ENCODE measurements at regions not wholly inside any gene's neighbourhood (a gene's known extent, or its start where the extent isn't known, plus 50 kb on each side); places are given as distances from the start of the nearest gene placed in this dataset.

DNA sequence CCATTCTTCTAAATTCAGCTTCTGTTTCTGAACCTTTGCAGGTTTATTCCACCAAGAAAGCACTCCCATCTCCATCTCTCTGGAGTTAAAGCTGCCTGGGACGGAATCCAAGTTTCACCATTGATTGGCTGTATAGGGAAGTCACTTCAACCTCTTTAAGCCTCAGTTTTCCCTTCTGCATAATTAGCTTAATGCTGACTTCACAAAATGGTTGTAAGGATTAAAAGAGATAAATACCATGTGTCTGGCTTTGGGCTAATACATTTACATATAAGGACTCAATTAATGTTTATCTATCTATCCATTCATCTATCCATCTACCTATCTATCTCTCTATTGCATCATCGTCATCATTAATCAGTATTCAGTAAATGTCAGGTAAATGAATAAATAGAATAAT is 629.6 kb upstream of the MGMT start:
- TF ChIP-seq, protein P1, sequence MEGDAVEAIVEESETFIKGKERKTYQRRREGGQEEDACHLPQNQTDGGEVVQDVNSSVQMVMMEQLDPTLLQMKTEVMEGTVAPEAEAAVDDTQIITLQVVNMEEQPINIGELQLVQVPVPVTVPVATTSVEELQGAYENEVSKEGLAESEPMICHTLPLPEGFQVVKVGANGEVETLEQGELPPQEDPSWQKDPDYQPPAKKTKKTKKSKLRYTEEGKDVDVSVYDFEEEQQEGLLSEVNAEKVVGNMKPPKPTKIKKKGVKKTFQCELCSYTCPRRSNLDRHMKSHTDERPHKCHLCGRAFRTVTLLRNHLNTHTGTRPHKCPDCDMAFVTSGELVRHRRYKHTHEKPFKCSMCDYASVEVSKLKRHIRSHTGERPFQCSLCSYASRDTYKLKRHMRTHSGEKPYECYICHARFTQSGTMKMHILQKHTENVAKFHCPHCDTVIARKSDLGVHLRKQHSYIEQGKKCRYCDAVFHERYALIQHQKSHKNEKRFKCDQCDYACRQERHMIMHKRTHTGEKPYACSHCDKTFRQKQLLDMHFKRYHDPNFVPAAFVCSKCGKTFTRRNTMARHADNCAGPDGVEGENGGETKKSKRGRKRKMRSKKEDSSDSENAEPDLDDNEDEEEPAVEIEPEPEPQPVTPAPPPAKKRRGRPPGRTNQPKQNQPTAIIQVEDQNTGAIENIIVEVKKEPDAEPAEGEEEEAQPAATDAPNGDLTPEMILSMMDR (IDR thresholded peaks at IDR 0.05; ENCODE audit: low read depth, low read length, poor library complexity, severe bottlenecking) = no peak
- TF ChIP-seq EZH2phosphoT487 (IDR thresholded peaks at IDR 0.05; ENCODE audit: borderline replicate concordance, low read length) = no peak
- no peaks in the 10 kb centered on the region for H3K4me1 ChIP-seq (ENCODE audit: control insufficient read depth, low read length)
- no peaks in the 10 kb centered on the region for H3K79me2 ChIP-seq (ENCODE audit: control insufficient read depth, low read length)
- no peaks in the 10 kb centered on the region for H3K9me3 ChIP-seq (ENCODE audit: control insufficient read depth, insufficient read depth, low read length)
- H3K4me3 ChIP-seq (ENCODE audit: low read length) = no peak overlapping the region
- no peaks in the 10 kb centered on the region for H3K27me3 ChIP-seq (ENCODE audit: control insufficient read depth, low read length)
- H3K4me2 ChIP-seq (ENCODE audit: low read length) = no peak overlapping the region
- no peaks in the 10 kb centered on the region for H4K20me1 ChIP-seq (ENCODE audit: control insufficient read depth, insufficient read depth, low read depth, low read length)
- no peak overlapping the region for H3K27ac ChIP-seq (ENCODE audit: low read depth, low read length)
- H3F3A ChIP-seq (ENCODE audit: control insufficient read depth, insufficient read depth) = no peaks in the 10 kb centered on the region
- H3K36me3 ChIP-seq (ENCODE audit: control insufficient read depth, low read length) = no peaks in the 10 kb centered on the region
- no peaks in the 10 kb centered on the region for H3K9me2 ChIP-seq (replicated peaks; ENCODE audit: control insufficient read depth, low read length)

DNA sequence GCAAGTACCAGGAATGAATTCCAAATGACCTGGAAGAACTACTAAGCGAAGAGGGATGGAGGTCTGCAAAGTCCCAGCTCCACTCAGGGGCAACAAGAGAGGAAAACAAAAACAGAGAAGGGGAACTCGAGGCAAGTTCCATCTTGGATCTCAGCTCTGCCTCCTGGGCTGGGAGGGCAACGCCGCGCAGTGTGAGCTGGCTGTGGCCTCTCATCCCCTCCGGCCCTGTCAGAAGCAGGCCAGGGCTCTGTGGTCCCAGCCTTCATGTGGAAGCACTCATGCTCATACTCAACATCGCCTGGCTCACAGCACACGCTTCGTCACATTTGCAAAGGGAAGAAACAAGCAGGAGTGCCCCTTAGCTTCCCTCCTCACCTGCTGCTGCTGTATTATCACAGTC is 627.9 kb upstream of the MGMT start:
- Histone ChIP-seq H3K27ac (ENCODE audit: low read depth, low read length) (no peak overlapping the region), H3K27me3 (ENCODE audit: control insufficient read depth, low read length) (no peaks in the 10 kb centered on the region), H4K20me1 (ENCODE audit: control insufficient read depth, insufficient read depth, low read depth, low read length) (no peaks in the 10 kb centered on the region), H3K4me2 (ENCODE audit: low read length) (no peak overlapping the region), H3K4me3 (ENCODE audit: low read length) (no peak overlapping the region), H3K9me2 (replicated peaks; ENCODE audit: control insufficient read depth, low read length) (no peaks in the 10 kb centered on the region), H3K9me3 (ENCODE audit: control insufficient read depth, insufficient read depth, low read length) (no peaks in the 10 kb centered on the region), H3K36me3 (ENCODE audit: control insufficient read depth, low read length) (no peaks in the 10 kb centered on the region), H3F3A (ENCODE audit: control insufficient read depth, insufficient read depth) (no peaks in the 10 kb centered on the region), H3K79me2 (ENCODE audit: control insufficient read depth, low read length) (no peaks in the 10 kb centered on the region), H3K4me1 (ENCODE audit: control insufficient read depth, low read length) (no peaks in the 10 kb centered on the region)
- TF ChIP-seq, protein P1 (IDR thresholded peaks at IDR 0.05; ENCODE audit: low read depth, low read length, poor library complexity, severe bottlenecking) = no peak
- TF ChIP-seq EZH2phosphoT487 (IDR thresholded peaks at IDR 0.05; ENCODE audit: borderline replicate concordance, low read length) = no peak

DNA sequence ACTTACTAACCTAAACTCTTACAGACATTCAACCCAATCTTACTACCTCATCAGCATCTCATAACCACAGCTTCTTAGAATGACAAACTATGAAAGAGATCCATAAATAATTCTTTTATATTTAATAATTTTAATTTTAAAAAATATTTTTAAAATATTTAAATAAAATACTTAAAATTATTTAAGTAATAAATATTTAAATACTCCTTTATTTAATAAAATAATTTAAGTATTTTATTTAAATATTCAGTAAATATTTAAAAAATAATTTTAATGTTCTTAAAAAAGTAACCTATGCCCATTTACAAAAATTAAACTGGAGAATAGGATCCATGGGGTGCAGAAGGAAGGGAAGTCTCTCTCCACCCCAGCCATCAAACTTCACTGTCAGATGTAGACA is 627.3 kb upstream of the MGMT start:
- Histone ChIP-seq H3K9me2 (replicated peaks; ENCODE audit: control insufficient read depth, low read length) (no peaks in the 10 kb centered on the region), H3K36me3 (ENCODE audit: control insufficient read depth, low read length) (no peaks in the 10 kb centered on the region), H3K9me3 (ENCODE audit: control insufficient read depth, insufficient read depth, low read length) (no peaks in the 10 kb centered on the region), H3F3A (ENCODE audit: control insufficient read depth, insufficient read depth) (no peaks in the 10 kb centered on the region), H3K4me3 (ENCODE audit: low read length) (no peak overlapping the region), H3K4me1 (ENCODE audit: control insufficient read depth, low read length) (no peaks in the 10 kb centered on the region), H3K27ac (ENCODE audit: low read depth, low read length) (no peak overlapping the region), H4K20me1 (ENCODE audit: control insufficient read depth, insufficient read depth, low read depth, low read length) (no peaks in the 10 kb centered on the region), H3K4me2 (ENCODE audit: low read length) (no peak overlapping the region), H3K79me2 (ENCODE audit: control insufficient read depth, low read length) (no peaks in the 10 kb centered on the region), H3K27me3 (ENCODE audit: control insufficient read depth, low read length) (no peaks in the 10 kb centered on the region)
- no peak for TF ChIP-seq EZH2phosphoT487 (IDR thresholded peaks at IDR 0.05; ENCODE audit: borderline replicate concordance, low read length)
- TF ChIP-seq, protein P1 (IDR thresholded peaks at IDR 0.05; ENCODE audit: low read depth, low read length, poor library complexity, severe bottlenecking) = no peak

DNA sequence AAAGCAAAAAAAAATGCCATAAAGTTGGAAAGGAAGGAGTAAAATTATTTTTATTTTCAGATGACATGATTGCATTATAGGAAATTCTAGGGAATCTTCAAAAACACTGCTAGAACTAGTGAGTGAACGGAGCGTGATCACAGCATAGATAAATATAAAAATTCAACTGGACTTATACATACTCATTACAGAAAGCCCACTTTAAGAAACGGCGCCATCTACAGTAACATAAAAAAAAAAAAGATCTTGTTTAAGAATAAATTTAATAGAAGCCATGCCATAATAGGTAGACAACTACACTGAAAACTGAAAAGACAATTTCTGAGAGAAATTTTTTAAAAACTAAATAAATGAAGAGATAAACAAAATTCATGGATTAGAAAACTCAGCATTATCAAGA is 623.1 kb upstream of the MGMT start:
- Histone ChIP-seq H3K27ac (ENCODE audit: low read depth, low read length) (no peak overlapping the region), H3K4me1 (ENCODE audit: control insufficient read depth, low read length) (no peaks in the 10 kb centered on the region), H3F3A (ENCODE audit: control insufficient read depth, insufficient read depth) (no peaks in the 10 kb centered on the region), H4K20me1 (ENCODE audit: control insufficient read depth, insufficient read depth, low read depth, low read length) (no peaks in the 10 kb centered on the region), H3K27me3 (ENCODE audit: control insufficient read depth, low read length) (no peaks in the 10 kb centered on the region), H3K36me3 (ENCODE audit: control insufficient read depth, low read length) (no peaks in the 10 kb centered on the region), H3K79me2 (ENCODE audit: control insufficient read depth, low read length) (no peaks in the 10 kb centered on the region), H3K9me3 (ENCODE audit: control insufficient read depth, insufficient read depth, low read length) (no peaks in the 10 kb centered on the region), H3K4me3 (ENCODE audit: low read length) (no peak overlapping the region), H3K4me2 (ENCODE audit: low read length) (no peak overlapping the region), H3K9me2 (replicated peaks; ENCODE audit: control insufficient read depth, low read length) (no peaks in the 10 kb centered on the region)
- TF ChIP-seq EZH2phosphoT487 (IDR thresholded peaks at IDR 0.05; ENCODE audit: borderline replicate concordance, low read length) = no peak
- TF ChIP-seq, protein P1 (IDR thresholded peaks at IDR 0.05; ENCODE audit: low read depth, low read length, poor library complexity, severe bottlenecking) = no peak

Data from DOHH2 (cell line).